ENCODE measurements at regions not wholly inside any gene's neighbourhood (a gene's known extent, or its start where the extent isn't known, plus 50 kb on each side); places are given as distances from the start of the nearest gene placed in this dataset.
A peak's percentile ranks its signal among the peaks of the same experiment; 100 is the strongest.

GRCh38 chr12:42030588-42030987 lies 114.1 kb downstream of the GXYLT1 start:
- DNase-seq = no peak
- no peak overlapping the region for H2BK120ac ChIP-seq (ENCODE audit: low read depth, low read length)
- no peak overlapping the region for H3K27ac ChIP-seq (ENCODE audit: low read length, poor library complexity, severe bottlenecking)
- no peak overlapping the region for H3K4me2 ChIP-seq (ENCODE audit: low read length, poor library complexity, severe bottlenecking)
- H2BK5ac ChIP-seq (ENCODE audit: low read depth, low read length, poor library complexity, severe bottlenecking) = no peak overlapping the region
- no peaks in the 10 kb centered on the region for H3K9me3 ChIP-seq (ENCODE audit: control insufficient read depth, low read length)
- H3K36me3 ChIP-seq (ENCODE audit: control insufficient read depth in 1 of 2, insufficient read depth in 2 of 2, low read depth in 1 of 2, low read length in 2 of 2) = no peaks in the 10 kb centered on the region
- H2BK12ac ChIP-seq (ENCODE audit: low read length in 2 of 2) = no peak overlapping the region
- H2AK5ac ChIP-seq (ENCODE audit: low read length, severe bottlenecking) = no peak overlapping the region
- H3K23ac ChIP-seq (ENCODE audit: low read length in 2 of 2) = no peak overlapping the region
- H2BK15ac ChIP-seq (ENCODE audit: low read depth, poor library complexity, severe bottlenecking) = no peak overlapping the region
- H3K79me1 ChIP-seq (replicated peaks; ENCODE audit: low read length, poor library complexity, severe bottlenecking) = no peaks in the 10 kb centered on the region
- no peaks in the 10 kb centered on the region for H3K4me1 ChIP-seq (ENCODE audit: control insufficient read depth, insufficient read depth, low read depth, low read length)
- H3K9ac ChIP-seq (ENCODE audit: low read length) = no peak overlapping the region
- no peak overlapping the region for H2AFZ ChIP-seq (ENCODE audit: low read depth, low read length)
- WGBS = 87% methylated on average over 6 of the region's 6 CpGs
- H3K18ac ChIP-seq (ENCODE audit: low read depth in 1 of 2, low read length in 2 of 2) = no peak overlapping the region
- H3K27me3 ChIP-seq (ENCODE audit: control insufficient read depth in 1 of 2, insufficient read depth in 1 of 2, low read length in 2 of 2) = no peaks in the 10 kb centered on the region
- no peak overlapping the region for H4K8ac ChIP-seq (ENCODE audit: low read length)
- H4K91ac ChIP-seq (ENCODE audit: low read length) = no peak overlapping the region
- no peak overlapping the region for H3K14ac ChIP-seq (ENCODE audit: low read length in 2 of 2)
- no peak overlapping the region for H3K4ac ChIP-seq (ENCODE audit: low read depth in 1 of 2, low read length in 2 of 2)
- no peak overlapping the region for H3K4me3 ChIP-seq (ENCODE audit: insufficient read depth in 1 of 2, low read depth in 1 of 2, low read length in 2 of 2)

- Histone ChIP-seq H3K9me3 (ENCODE audit: control insufficient read depth, low read length) (no peaks in the 10 kb centered on the region), H3K79me1 (replicated peaks; ENCODE audit: low read length, poor library complexity, severe bottlenecking) (no peaks in the 10 kb centered on the region), H4K8ac (ENCODE audit: low read length) (no peak overlapping the region), H2AFZ (ENCODE audit: low read depth, low read length) (no peak overlapping the region), H3K27ac (ENCODE audit: low read length, poor library complexity, severe bottlenecking) (no peak overlapping the region), H3K4me2 (ENCODE audit: low read length, poor library complexity, severe bottlenecking) (no peak overlapping the region), H2BK120ac (ENCODE audit: low read depth, low read length) (no peak overlapping the region), H2AK5ac (ENCODE audit: low read length, severe bottlenecking) (no peak overlapping the region), H2BK15ac (ENCODE audit: low read depth, poor library complexity, severe bottlenecking) (no peak overlapping the region), H3K9ac (ENCODE audit: low read length) (no peak overlapping the region), H2BK12ac (ENCODE audit: low read length in 2 of 2) (no peak overlapping the region), H3K36me3 (ENCODE audit: control insufficient read depth in 1 of 2, insufficient read depth in 2 of 2, low read depth in 1 of 2, low read length in 2 of 2) (no peaks in the 10 kb centered on the region), H3K4me3 (ENCODE audit: insufficient read depth in 1 of 2, low read depth in 1 of 2, low read length in 2 of 2) (no peak overlapping the region), H3K23ac (ENCODE audit: low read length in 2 of 2) (no peak overlapping the region), H3K4me1 (ENCODE audit: control insufficient read depth, insufficient read depth, low read depth, low read length) (peaks cover 4% of the 10 kb centered on the region), H3K14ac (ENCODE audit: low read length in 2 of 2) (no peak overlapping the region), H3K18ac (ENCODE audit: low read depth in 1 of 2, low read length in 2 of 2) (no peak overlapping the region), H2BK5ac (ENCODE audit: low read depth, low read length, poor library complexity, severe bottlenecking) (no peak overlapping the region), H4K91ac (ENCODE audit: low read length) (no peak overlapping the region), H3K4ac (ENCODE audit: low read depth in 1 of 2, low read length in 2 of 2) (no peak overlapping the region), H3K27me3 (ENCODE audit: control insufficient read depth in 1 of 2, insufficient read depth in 1 of 2, low read length in 2 of 2) (no peaks in the 10 kb centered on the region)
- 95% methylated on average over 4 of the region's 5 CpGs for WGBS
- DNase-seq = no peak
Observed at GRCh38 chr12:42027546-42027945, 117.1 kb downstream of the GXYLT1 start.

GRCh38 chr12:42024495-42024830 lies 120.2 kb downstream of the GXYLT1 start:
- Histone ChIP-seq H3K4me3 (ENCODE audit: insufficient read depth in 1 of 2, low read depth in 1 of 2, low read length in 2 of 2) (peak overlapping the region in 1 of 2 experiments; percentile 75), H2AFZ (ENCODE audit: low read depth, low read length) (no peak overlapping the region), H2BK120ac (ENCODE audit: low read depth, low read length) (no peak overlapping the region), H2AK5ac (ENCODE audit: low read length, severe bottlenecking) (no peak overlapping the region), H4K8ac (ENCODE audit: low read length) (no peak overlapping the region), H3K9ac (ENCODE audit: low read length) (peak overlapping the region; percentile 60), H3K9me3 (ENCODE audit: control insufficient read depth, low read length) (no peaks in the 10 kb centered on the region), H2BK12ac (ENCODE audit: low read length in 2 of 2) (no peak overlapping the region), H2BK5ac (ENCODE audit: low read depth, low read length, poor library complexity, severe bottlenecking) (no peak overlapping the region), H3K4me1 (ENCODE audit: control insufficient read depth, insufficient read depth, low read depth, low read length) (peaks cover 5% of the 10 kb centered on the region), H3K14ac (ENCODE audit: low read length in 2 of 2) (no peak overlapping the region), H3K27me3 (ENCODE audit: control insufficient read depth in 1 of 2, insufficient read depth in 1 of 2, low read length in 2 of 2) (no peaks in the 10 kb centered on the region), H4K91ac (ENCODE audit: low read length) (no peak overlapping the region), H3K27ac (ENCODE audit: low read length, poor library complexity, severe bottlenecking) (no peak overlapping the region), H3K79me1 (replicated peaks; ENCODE audit: low read length, poor library complexity, severe bottlenecking) (no peaks in the 10 kb centered on the region), H3K4me2 (ENCODE audit: low read length, poor library complexity, severe bottlenecking) (peak overlapping the region; percentile 68), H3K36me3 (ENCODE audit: control insufficient read depth in 1 of 2, insufficient read depth in 2 of 2, low read depth in 1 of 2, low read length in 2 of 2) (no peaks in the 10 kb centered on the region), H3K18ac (ENCODE audit: low read depth in 1 of 2, low read length in 2 of 2) (no peak overlapping the region), H3K4ac (ENCODE audit: low read depth in 1 of 2, low read length in 2 of 2) (no peak overlapping the region), H2BK15ac (ENCODE audit: low read depth, poor library complexity, severe bottlenecking) (no peak overlapping the region), H3K23ac (ENCODE audit: low read length in 2 of 2) (no peak overlapping the region)
- DNase-seq = no peak
- no CpG with 5 or more reads among the region's 3 CpGs for WGBS

- WGBS = 23% methylated on average over 21 of the region's 25 CpGs
- Histone ChIP-seq H2AFZ (ENCODE audit: low read depth, low read length) (peak overlapping the region; percentile 54), H2BK12ac (ENCODE audit: low read length in 2 of 2) (no peak overlapping the region), H3K23ac (ENCODE audit: low read length in 2 of 2) (no peak overlapping the region), H2BK5ac (ENCODE audit: low read depth, low read length, poor library complexity, severe bottlenecking) (no peak overlapping the region), H3K79me1 (replicated peaks; ENCODE audit: low read length, poor library complexity, severe bottlenecking) (no peaks in the 10 kb centered on the region), H3K4me1 (ENCODE audit: control insufficient read depth, insufficient read depth, low read depth, low read length) (peaks cover 5% of the 10 kb centered on the region), H3K27ac (ENCODE audit: low read length, poor library complexity, severe bottlenecking) (no peak overlapping the region), H3K4ac (ENCODE audit: low read depth in 1 of 2, low read length in 2 of 2) (no peak overlapping the region), H2AK5ac (ENCODE audit: low read length, severe bottlenecking) (no peak overlapping the region), H3K4me3 (ENCODE audit: insufficient read depth in 1 of 2, low read depth in 1 of 2, low read length in 2 of 2) (peak overlapping the region in 1 of 2 experiments; percentile 75), H3K27me3 (ENCODE audit: control insufficient read depth in 1 of 2, insufficient read depth in 1 of 2, low read length in 2 of 2) (no peaks in the 10 kb centered on the region), H2BK15ac (ENCODE audit: low read depth, poor library complexity, severe bottlenecking) (no peak overlapping the region), H3K4me2 (ENCODE audit: low read length, poor library complexity, severe bottlenecking) (peak overlapping the region; percentile 68), H3K9me3 (ENCODE audit: control insufficient read depth, low read length) (no peaks in the 10 kb centered on the region), H4K8ac (ENCODE audit: low read length) (no peak overlapping the region), H3K36me3 (ENCODE audit: control insufficient read depth in 1 of 2, insufficient read depth in 2 of 2, low read depth in 1 of 2, low read length in 2 of 2) (no peaks in the 10 kb centered on the region), H4K91ac (ENCODE audit: low read length) (no peak overlapping the region), H3K14ac (ENCODE audit: low read length in 2 of 2) (no peak overlapping the region), H3K18ac (ENCODE audit: low read depth in 1 of 2, low read length in 2 of 2) (no peak overlapping the region), H3K9ac (ENCODE audit: low read length) (peak overlapping the region; percentile 60), H2BK120ac (ENCODE audit: low read depth, low read length) (no peak overlapping the region)
- DNase-seq = peak; percentile 65
Observed at GRCh38 chr12:42023733-42024494, 120.8 kb downstream of the GXYLT1 start.

All from mesenchymal stem cell (in vitro differentiated cells and primary cell).